Skeletal muscle satellite cell (primary cell): ENCODE measurements at regions not wholly inside any gene's neighbourhood (a gene's known extent, or its start where the extent isn't known, plus 50 kb on each side); places are given as distances from the start of the nearest gene placed in this dataset.

Experiments
- H3K27me3 ChIP-seq: 2 replicates; pipeline ENCODE4 v1.7.0; 2013; ENCODE audit warnings: low read length; ENCODE audit not compliant: control insufficient read depth, insufficient read depth
- H3K36me3 ChIP-seq: 2 replicates; pipeline ENCODE4 v1.7.0; 2013; ENCODE audit warnings: mild to moderate bottlenecking, control low read depth, low read length; ENCODE audit not compliant: insufficient read depth
- H3K4me1 ChIP-seq: 2 replicates; pipeline ENCODE4 v1.7.0; 2013; ENCODE audit warnings: low read length; ENCODE audit not compliant: control insufficient read depth, insufficient read depth
- H3K4me2 ChIP-seq: 2 replicates; pipeline ENCODE4 v1.7.0; 2013; ENCODE audit warnings: mild to moderate bottlenecking, low read length
- H3K4me3 ChIP-seq: 2 replicates; pipeline ENCODE4 v1.7.0; 2013; ENCODE audit warnings: low read length
- H3K9ac ChIP-seq: 2 replicates; pipeline ENCODE4 v1.7.0; 2013; ENCODE audit warnings: mild to moderate bottlenecking, low read depth, low read length, moderate library complexity
- H3K9me3 ChIP-seq: replicated peaks from 2 replicates; pipeline ENCODE4 v1.7.0; 2013; ENCODE audit warnings: mild to moderate bottlenecking, control low read depth, low read length

DNA sequence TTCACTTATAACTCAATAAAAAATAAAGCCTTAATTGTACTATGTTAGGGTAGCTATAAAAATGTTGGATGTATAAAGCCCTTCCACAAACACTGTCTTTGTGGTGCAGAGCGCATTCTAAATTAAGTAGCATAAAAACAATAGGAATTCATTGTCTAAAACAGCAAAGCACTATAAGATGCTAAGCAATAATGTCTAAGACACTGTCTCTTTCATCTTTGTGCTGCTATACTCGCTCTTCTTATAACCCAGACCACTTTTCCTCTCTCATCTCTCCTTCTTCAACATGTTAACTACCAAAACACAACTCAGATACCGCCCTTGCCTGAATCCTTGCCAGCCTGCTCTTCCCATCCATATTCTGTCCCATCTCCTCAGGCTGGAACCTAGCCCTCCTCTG, 170.0 kb downstream of the CENPC start:
- H3K4me3 ChIP-seq = no peak overlapping the region
- no peaks in the 10 kb centered on the region for H3K36me3 ChIP-seq
- H3K4me1 ChIP-seq = no peaks in the 10 kb centered on the region
- H3K4me2 ChIP-seq = no peak overlapping the region
- H3K9me3 ChIP-seq = no peaks in the 10 kb centered on the region
- H3K27me3 ChIP-seq = no peaks in the 10 kb centered on the region
- no peak overlapping the region for H3K9ac ChIP-seq

DNA sequence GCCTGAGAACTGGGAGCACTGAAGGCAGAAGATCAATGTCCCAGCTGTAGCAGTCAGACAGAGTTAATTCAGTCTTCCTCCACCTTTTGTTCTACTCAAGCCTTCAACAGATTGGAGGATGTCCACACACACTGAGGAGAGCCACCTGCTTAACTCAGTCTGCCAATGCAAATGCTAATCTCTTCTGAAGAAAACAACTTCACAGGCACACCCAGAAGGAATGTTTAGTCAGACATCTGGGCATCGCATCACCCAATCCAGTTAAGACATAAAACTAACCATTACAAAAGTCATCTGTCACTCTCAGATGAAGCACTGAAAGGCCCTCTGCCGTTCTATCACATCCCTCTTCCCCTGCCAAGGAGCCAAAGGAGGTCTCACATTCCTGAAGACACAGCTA, 173.7 kb downstream of the CENPC start:
- no peak overlapping the region for H3K4me3 ChIP-seq
- H3K27me3 ChIP-seq = no peaks in the 10 kb centered on the region
- no peaks in the 10 kb centered on the region for H3K9me3 ChIP-seq
- no peak overlapping the region for H3K9ac ChIP-seq
- no peak overlapping the region for H3K4me2 ChIP-seq
- H3K36me3 ChIP-seq = no peaks in the 10 kb centered on the region
- no peaks in the 10 kb centered on the region for H3K4me1 ChIP-seq

DNA sequence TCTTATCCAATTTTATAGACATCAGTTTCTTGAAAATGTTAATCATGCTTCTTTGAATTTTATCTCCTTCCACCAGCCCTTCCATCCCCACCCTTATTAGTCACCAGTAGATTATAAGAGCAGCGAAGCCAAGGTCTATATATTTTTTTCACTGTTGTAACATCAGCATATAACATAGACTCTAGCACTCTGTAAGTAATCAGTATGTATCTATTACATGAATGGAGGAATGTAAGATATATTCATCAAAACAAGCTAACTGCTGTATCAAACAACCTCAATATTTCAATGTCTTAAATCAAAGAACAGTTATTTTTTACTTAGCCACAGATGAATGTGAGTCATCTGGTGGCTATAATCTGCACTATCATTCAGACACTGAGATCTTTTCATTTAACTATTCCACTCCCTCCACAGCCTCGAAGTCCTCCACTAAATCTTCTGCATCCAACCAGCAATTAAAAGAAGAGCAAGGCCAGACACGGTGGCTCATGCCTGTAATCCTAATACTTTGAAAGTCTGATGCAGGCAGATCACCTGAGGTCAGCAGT, 178.9 kb downstream of the CENPC start:
- no peak overlapping the region for H3K4me2 ChIP-seq
- H3K9ac ChIP-seq = no peak overlapping the region
- H3K9me3 ChIP-seq = no peaks in the 10 kb centered on the region
- H3K36me3 ChIP-seq = no peaks in the 10 kb centered on the region
- no peaks in the 10 kb centered on the region for H3K4me1 ChIP-seq
- no peak overlapping the region for H3K4me3 ChIP-seq
- H3K27me3 ChIP-seq = no peaks in the 10 kb centered on the region

DNA sequence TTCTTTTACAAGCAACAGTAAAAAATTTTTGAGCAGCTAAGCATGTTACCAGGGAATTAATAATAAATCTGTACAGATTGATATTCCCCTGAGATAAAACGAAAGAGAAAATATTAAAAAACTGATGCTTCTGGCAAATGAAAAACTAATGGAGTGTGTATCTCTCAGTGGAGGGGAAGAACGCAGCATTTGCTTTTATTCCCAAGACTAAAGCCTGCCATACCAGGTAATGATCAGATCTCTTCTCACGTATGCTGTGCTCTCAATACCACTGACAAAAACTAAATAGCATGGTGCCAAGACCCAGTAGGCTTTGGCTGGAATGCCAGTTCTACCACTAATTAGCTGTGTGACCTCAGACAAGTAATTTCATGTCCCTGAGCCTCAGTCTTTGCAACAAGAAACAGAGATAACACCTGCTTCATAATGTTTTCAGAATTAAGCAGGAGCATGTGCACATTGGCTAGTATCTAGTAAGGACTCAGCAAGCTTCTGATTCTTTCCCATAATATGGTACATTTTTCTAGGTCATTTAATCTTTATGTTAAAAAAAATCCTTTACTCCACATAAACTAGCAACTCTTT, 179.6 kb downstream of the CENPC start:
- Histone ChIP-seq H3K9me3 (no peaks in the 10 kb centered on the region), H3K4me1 (no peaks in the 10 kb centered on the region), H3K4me2 (no peak overlapping the region), H3K36me3 (no peaks in the 10 kb centered on the region), H3K9ac (no peak overlapping the region), H3K27me3 (no peaks in the 10 kb centered on the region), H3K4me3 (no peak overlapping the region)

DNA sequence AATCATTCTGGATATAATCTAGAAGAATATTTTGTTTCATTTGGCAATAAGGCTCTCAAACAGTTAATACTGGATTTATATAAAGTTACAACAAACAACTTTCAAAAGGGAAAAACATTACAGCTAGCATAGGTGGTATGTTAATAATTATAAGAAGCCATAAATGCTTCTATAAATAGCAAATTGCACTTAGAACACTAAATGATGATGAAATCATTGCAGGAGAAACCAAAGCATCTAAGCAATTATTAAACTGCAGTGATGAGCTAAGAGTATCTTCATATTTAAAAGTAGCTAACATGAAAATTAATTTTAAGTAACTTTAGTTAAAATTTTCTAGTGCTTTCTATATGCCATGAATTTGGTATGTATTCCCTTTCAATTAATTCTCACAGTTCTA, 189.5 kb downstream of the CENPC start:
- Histone ChIP-seq H3K36me3 (no peaks in the 10 kb centered on the region), H3K27me3 (no peaks in the 10 kb centered on the region), H3K9me3 (no peaks in the 10 kb centered on the region), H3K4me2 (no peak overlapping the region), H3K4me1 (no peaks in the 10 kb centered on the region), H3K9ac (no peak overlapping the region), H3K4me3 (no peak overlapping the region)

DNA sequence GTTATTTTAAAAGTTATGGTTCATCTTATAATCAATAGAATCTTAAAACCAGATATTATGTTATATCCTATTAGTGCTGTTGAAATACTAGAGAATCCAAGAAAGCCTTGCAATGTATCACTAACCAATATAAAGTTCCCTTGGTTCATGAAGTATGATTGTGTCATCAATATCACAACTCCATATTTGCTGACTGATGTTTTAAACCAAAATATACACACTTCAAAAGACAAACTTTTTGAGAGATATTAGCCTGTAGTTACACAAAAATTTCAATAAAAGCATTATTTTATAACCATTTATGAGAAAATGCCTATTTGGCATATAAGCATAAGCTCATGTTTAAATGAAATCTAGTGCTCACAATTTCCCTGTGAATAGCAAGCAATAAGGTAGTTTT, 198.6 kb downstream of the CENPC start:
- no peaks in the 10 kb centered on the region for H3K4me1 ChIP-seq
- no peaks in the 10 kb centered on the region for H3K9me3 ChIP-seq

DNA sequence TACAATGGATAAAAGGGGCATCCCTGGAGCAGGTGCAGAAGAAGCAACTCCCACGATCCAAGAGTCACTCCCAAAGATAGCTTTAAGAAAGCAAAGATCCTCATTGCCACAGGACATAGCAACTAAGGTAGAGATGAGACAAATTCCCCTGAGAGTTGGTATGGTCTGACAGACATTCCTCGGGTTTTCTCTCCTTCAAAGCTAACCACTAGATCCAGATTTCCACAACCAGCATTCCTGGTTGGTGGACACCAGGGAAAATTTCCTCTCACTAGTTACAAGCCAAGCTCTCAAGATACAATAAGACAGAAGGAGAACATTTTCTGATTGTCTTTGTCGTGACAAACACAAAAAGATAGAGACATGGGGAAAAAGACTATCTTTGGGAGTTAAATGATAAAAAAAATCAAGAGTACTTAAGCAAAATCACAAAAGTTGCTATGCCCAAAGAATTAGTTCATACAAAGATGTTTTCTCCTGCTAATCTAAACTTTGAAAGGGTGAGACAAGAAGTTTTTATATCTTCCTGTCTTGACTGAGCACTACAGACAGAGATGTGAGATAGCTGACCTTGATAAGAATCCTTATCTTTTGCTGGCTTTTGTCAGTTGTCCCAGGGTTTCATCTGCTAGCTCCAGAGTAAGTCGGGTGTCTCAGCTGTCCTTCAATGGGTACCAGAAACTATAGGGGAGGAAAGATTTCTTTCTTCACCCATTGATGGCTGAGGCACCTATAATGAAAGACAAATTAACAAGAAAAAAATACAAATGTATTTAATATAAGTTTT, 200.5 kb downstream of the CENPC start:
- no peaks in the 10 kb centered on the region for H3K27me3 ChIP-seq
- H3K9ac ChIP-seq = no peak overlapping the region
- no peaks in the 10 kb centered on the region for H3K4me1 ChIP-seq
- no peaks in the 10 kb centered on the region for H3K36me3 ChIP-seq
- H3K4me2 ChIP-seq = no peak overlapping the region
- H3K9me3 ChIP-seq = no peaks in the 10 kb centered on the region
- no peak overlapping the region for H3K4me3 ChIP-seq

More for the DNA sequence above, 198.6 kb downstream of the CENPC start:
- no peak overlapping the region for H3K4me3 ChIP-seq
- no peaks in the 10 kb centered on the region for H3K27me3 ChIP-seq
- H3K36me3 ChIP-seq = no peaks in the 10 kb centered on the region
- H3K9ac ChIP-seq = no peak overlapping the region
- no peak overlapping the region for H3K4me2 ChIP-seq

DNA sequence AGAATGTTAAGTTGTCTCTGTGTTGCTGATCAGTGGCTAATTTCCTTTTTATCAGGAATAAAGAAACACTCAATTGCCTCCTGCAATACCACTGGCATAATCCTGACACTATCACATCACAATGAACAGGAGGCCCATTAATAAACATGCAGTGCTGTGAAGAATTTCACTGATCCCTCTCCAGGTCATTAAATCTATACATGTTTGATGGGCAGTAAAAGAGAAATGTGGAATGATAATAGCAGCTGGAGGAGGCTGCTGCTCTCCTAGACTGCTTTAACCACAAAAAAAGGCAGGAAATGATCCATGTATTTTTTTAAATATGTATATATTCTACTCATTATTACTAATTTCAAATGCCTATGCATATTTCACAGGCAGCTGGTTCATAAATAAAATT, 202.1 kb downstream of the CENPC start:
- Histone ChIP-seq H3K4me3 (no peak overlapping the region), H3K27me3 (no peaks in the 10 kb centered on the region), H3K36me3 (no peaks in the 10 kb centered on the region), H3K9me3 (no peaks in the 10 kb centered on the region), H3K9ac (no peak overlapping the region), H3K4me1 (no peaks in the 10 kb centered on the region), H3K4me2 (no peak overlapping the region)

DNA sequence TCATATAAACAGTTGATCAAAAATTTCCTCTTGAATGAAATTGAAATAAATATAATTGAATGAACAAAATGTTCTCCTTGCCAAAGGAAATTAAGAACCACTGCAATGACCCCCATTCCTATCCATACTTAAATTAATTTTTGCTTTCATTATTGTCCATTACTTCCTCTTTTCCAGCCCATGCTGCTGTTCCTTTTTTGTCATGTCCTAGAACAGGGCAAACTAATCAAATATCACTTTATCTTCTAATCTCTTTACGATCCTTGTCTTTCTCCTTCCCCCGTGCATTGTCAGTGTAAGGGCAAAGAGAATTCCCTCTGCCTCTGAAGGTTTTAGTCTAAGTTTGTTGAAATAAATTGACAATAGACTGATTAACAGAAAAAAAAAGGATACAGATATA, 203.0 kb downstream of the CENPC start:
- Histone ChIP-seq H3K4me3 (no peak overlapping the region), H3K9me3 (no peaks in the 10 kb centered on the region), H3K9ac (no peak overlapping the region), H3K4me1 (no peaks in the 10 kb centered on the region), H3K36me3 (no peaks in the 10 kb centered on the region), H3K4me2 (no peak overlapping the region), H3K27me3 (no peaks in the 10 kb centered on the region)

DNA sequence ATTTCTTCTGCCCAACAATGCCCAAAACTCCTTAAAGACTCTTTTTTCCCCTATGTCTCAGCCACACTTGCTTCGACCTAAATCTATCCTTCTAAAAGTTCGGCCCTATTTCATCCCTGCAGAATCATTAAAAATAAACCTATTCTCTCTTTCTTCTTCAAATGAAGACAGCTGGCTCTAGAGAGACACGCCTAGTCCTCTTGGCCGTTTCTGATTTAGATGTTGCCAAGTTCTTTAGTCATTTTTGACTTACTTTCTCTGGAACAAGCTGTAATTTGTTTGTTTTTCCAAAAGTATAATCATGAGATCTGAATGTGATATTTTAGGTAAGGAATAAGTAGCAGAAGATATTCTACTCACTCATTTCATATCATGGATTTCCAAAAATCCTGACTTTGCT, 211.6 kb downstream of the CENPC start:
- no peaks in the 10 kb centered on the region for H3K4me1 ChIP-seq
- H3K4me3 ChIP-seq = no peak overlapping the region
- no peak overlapping the region for H3K4me2 ChIP-seq

DNA sequence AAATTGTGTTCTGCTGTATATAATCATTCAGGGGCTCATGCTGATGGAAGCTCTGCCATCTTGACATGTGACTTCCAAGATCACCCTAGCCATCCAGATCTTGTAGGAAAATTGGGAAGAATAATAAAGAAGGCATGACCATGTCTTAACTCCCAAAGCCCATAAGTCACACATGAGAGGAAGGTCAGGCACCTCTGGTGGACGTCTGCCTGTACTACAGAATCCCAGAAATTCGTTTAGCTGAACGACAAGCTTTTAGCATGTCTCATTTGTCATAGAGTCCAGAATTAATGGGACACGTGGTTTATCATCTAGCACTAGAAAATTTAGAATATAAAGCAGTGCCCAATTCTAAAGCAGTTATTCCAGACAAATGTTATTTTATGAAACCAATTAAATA, 212.7 kb downstream of the CENPC start:
- Histone ChIP-seq H3K9me3 (no peaks in the 10 kb centered on the region), H3K9ac (no peak overlapping the region), H3K4me2 (no peak overlapping the region), H3K4me3 (no peak overlapping the region), H3K36me3 (no peaks in the 10 kb centered on the region), H3K27me3 (no peaks in the 10 kb centered on the region), H3K4me1 (no peaks in the 10 kb centered on the region)

More for the DNA sequence above, 211.6 kb downstream of the CENPC start:
- Histone ChIP-seq H3K36me3 (no peaks in the 10 kb centered on the region), H3K27me3 (no peaks in the 10 kb centered on the region), H3K9me3 (no peaks in the 10 kb centered on the region), H3K9ac (no peak overlapping the region)

DNA sequence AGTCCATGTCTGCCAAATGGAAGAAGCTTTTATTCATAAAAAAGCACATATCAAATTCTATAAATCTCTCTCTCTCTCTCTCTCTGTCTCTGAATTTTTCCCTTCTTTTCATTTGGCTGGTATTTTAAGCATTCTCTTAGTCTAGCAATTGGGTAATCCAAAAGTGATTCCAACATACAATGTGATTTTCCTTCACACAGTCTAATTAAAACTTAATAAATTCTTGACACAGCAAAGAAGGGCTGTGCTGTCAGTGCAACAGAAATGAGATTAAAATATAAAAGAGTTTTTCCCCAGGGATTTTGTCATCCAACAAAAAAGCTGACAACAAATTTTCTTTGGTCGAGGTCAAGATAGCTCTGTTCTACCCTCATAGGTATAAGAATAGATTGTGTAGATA, 216.9 kb downstream of the CENPC start:
- H3K36me3 ChIP-seq = no peaks in the 10 kb centered on the region
- H3K9me3 ChIP-seq = no peaks in the 10 kb centered on the region
- H3K4me2 ChIP-seq = no peak overlapping the region
- no peaks in the 10 kb centered on the region for H3K27me3 ChIP-seq
- H3K4me3 ChIP-seq = no peak overlapping the region
- no peak overlapping the region for H3K9ac ChIP-seq
- H3K4me1 ChIP-seq = no peaks in the 10 kb centered on the region
